GM21529 (cell line): ENCODE measurements at regions not wholly inside any gene's neighbourhood (a gene's known extent, or its start where the extent isn't known, plus 50 kb on each side); places are given as distances from the start of the nearest gene placed in this dataset.

Experiments
- ATAC-seq: cut with Tn5 transposase; IDR thresholded peaks from one replicate; pipeline ENCODE4 v1.9.1; 2021; ENCODE audit not compliant: unreplicated experiment

GRCh38 chr4:81828991-81829390, 357.3 kb upstream of the RASGEF1B start:
- no peak for ATAC-seq

- ATAC-seq: peak; percentile 83
Observed at GRCh38 chr4:81827577-81828202, 356.0 kb upstream of the RASGEF1B start.

- no peak for ATAC-seq
Observed at GRCh38 chr4:81826817-81827424, 355.2 kb upstream of the RASGEF1B start.

GRCh38 chr4:81826335-81826734, 354.6 kb upstream of the RASGEF1B start:
- no peak for ATAC-seq

- no peak for ATAC-seq
Observed at GRCh38 chr4:81818385-81818920, 346.7 kb upstream of the RASGEF1B start.

GRCh38 chr4:81816031-81816761, 344.5 kb upstream of the RASGEF1B start:
- no peak for ATAC-seq

- ATAC-seq: no peak
Observed at GRCh38 chr4:81814987-81815541, 343.4 kb upstream of the RASGEF1B start.

GRCh38 chr4:81811562-81812293, 340.0 kb upstream of the RASGEF1B start:
- no peak for ATAC-seq

- no peak for ATAC-seq
Observed at GRCh38 chr4:81808011-81808672, 336.4 kb upstream of the RASGEF1B start.

- no peak for ATAC-seq
Observed at GRCh38 chr4:81807386-81807785, 335.7 kb upstream of the RASGEF1B start.

GRCh38 chr4:81806485-81806884, 334.8 kb upstream of the RASGEF1B start:
- no peak for ATAC-seq

- no peak for ATAC-seq
Observed at GRCh38 chr4:81804849-81805248, 333.1 kb upstream of the RASGEF1B start.

- no peak for ATAC-seq
Observed at GRCh38 chr4:81802285-81802846, 330.7 kb upstream of the RASGEF1B start.

- no peak for ATAC-seq
Observed at GRCh38 chr4:81799371-81799770, 327.7 kb upstream of the RASGEF1B start.

- ATAC-seq: peak; percentile 59
Observed at GRCh38 chr4:81796790-81797528, 325.3 kb upstream of the RASGEF1B start.

- no peak for ATAC-seq
Observed at GRCh38 chr4:81792521-81792920, 320.8 kb upstream of the RASGEF1B start.

GRCh38 chr4:81790477-81790876, 318.8 kb upstream of the RASGEF1B start:
- no peak for ATAC-seq

GRCh38 chr4:81789741-81790399, 318.2 kb upstream of the RASGEF1B start:
- no peak for ATAC-seq

- no peak for ATAC-seq
Observed at GRCh38 chr4:81789158-81789557, 317.5 kb upstream of the RASGEF1B start.
